GM10266 (cell line): ENCODE measurements at regions not wholly inside any gene's neighbourhood (a gene's known extent, or its start where the extent isn't known, plus 50 kb on each side); places are given as distances from the start of the nearest gene placed in this dataset.
"Not testable (repeated sequence)": the region's sequence is repeated elsewhere in the genome, so short reads cannot be mapped to it uniquely, and the experiment has no call there.

Experiments used
- DNase-seq: peaks from one replicate; pipeline ENCODE4 v3.0.0; 2012; ENCODE audit errors: extremely low spot score
- TF ChIP-seq, protein P1 (sequence below): IDR thresholded peaks from 2 replicates; pipeline ENCODE4 v1.5.1; 2012; ENCODE audit warnings: mild to moderate bottlenecking, low read depth; ENCODE audit not compliant: control insufficient read depth, insufficient read depth; ENCODE audit errors: missing control alignments

DNA sequence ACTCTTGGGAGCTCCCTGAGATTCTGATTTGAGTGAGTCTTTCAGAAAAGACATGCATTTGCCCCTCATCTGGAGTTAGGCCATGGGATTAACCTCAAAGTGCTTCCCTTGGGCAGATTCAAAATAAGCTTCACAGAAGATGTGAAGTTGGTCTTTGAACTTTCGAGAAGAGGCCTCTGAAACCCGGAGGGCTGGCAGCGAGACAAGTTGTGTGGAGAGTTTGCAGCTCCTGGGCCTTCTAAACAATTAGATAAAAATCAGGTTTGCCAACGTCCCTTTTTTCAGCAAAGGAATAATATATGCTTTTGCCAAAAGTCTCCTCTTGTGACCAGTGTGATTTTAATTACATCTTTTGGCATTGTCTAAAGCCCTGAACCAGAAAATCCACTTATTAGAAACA is 489.7 kb downstream of the SOX11 start:
- TF ChIP-seq, protein P1, sequence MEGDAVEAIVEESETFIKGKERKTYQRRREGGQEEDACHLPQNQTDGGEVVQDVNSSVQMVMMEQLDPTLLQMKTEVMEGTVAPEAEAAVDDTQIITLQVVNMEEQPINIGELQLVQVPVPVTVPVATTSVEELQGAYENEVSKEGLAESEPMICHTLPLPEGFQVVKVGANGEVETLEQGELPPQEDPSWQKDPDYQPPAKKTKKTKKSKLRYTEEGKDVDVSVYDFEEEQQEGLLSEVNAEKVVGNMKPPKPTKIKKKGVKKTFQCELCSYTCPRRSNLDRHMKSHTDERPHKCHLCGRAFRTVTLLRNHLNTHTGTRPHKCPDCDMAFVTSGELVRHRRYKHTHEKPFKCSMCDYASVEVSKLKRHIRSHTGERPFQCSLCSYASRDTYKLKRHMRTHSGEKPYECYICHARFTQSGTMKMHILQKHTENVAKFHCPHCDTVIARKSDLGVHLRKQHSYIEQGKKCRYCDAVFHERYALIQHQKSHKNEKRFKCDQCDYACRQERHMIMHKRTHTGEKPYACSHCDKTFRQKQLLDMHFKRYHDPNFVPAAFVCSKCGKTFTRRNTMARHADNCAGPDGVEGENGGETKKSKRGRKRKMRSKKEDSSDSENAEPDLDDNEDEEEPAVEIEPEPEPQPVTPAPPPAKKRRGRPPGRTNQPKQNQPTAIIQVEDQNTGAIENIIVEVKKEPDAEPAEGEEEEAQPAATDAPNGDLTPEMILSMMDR: no peak
- DNase-seq: no peak

DNA sequence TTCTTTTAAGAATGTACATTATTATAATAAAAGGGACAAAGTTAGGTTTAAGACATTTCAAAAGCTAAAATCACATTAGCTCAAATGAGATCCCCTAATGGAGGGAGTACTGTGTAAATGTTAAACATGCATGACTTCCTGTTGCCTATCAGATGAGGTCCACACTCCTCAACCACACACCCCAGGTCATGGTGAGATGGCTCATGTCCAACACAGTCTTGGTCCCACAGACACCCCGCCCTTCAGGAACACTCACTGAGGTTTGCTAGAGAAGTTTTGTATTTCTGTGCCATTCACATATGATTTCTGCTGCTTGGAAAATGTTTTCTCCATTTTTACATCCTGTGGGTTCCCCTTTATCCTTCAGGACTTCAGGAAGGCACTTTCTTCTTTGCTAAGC is 491.0 kb downstream of the SOX11 start:
- TF ChIP-seq, protein P1: no peak
- DNase-seq: no peak

DNA sequence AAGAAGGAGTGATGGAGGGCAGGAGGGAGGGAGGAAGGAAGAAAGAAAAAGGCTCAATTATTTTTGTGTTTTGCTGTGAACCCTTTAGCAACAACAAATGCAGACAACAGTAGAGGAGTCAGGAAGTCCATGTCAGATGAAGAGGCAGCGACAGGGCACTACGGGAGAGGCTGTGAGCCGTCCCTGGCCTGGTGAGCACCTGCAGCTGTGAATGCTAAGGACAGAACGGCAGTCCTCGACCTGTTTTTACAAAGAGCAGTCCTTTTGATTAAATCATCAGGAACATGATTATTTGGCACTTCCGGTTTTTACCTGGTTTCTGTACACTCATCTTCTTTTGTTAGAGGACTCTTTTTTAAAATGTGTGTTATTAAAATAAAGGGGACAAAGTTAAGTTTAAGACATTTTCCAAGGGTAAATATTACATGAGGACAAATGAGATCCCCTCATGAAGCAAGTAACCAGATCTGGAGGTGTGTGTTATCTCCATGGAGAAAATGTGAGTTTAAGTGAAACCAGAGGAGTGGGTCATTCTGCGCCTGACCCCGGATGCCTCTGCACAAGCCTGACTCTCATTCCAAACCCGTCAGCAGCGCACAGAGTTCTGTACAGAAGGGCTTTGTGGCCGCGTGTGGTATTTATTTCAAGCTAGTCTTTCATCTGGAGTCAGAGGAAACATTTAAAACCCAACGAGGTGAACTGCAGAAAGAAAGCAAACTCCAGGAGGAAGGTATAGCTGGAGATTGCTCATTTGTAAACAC is 492.5 kb downstream of the SOX11 start:
- TF ChIP-seq, protein P1: no peak
- no peak for DNase-seq

DNA sequence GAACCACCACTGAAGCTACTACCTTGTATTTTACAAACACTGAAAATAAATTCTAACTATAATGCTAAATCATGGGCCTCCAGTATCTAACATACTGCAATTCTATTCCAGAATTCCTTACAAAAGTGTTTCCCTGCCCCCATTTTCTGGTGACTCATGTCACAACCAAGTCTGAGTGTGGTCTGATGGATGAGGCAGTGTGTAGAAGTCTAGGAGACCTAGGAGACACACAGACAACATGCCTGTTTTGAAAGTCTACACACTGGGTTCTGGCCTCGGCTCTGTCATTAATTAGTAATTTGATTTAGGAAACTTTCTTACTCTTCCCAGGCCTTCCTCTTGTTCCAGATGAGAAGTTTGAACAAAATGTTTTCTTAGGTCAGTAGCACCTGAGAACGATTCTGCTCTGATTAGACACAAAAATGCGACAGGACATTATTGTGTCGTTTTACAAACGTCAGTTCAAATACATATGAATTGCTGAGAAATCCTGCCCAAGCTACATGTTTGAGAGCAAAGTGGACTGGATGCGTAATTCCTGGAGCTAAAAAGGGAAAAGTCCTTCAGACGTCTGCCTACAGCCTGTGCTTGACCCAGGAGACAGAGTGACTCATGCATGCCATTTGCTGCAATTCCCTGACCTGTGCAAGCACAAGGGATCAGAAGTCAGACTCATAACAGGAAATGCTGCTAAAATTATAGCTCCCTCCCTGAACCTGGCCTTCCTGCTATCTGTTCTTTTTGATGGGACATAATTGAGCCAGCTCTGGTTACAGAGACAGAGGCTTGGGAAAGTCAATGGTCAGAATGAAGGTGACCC is 494.4 kb downstream of the SOX11 start:
- no peak for DNase-seq

DNA sequence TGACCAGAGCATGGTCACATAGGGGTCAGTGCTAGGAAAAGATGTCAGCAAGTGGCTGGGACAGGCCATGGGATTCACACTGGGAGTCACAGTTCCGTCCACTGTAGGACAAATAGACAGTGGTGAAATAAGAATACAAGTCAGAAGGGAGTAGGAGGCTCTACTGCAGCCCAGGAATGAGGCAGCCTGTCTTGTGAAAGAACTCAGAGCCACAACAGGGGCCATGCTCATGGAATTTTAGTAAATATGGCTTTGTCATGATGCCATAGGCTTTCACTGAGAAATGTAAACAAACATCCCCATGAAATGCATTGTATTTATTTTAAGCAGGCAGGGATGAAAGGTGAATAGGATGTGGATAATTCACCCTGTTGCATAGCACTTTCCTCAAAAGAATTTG is 504.3 kb downstream of the SOX11 start:
- DNase-seq: no peak

More for the DNA sequence above, 494.4 kb downstream of the SOX11 start:
- TF ChIP-seq, protein P1: no peak

DNA sequence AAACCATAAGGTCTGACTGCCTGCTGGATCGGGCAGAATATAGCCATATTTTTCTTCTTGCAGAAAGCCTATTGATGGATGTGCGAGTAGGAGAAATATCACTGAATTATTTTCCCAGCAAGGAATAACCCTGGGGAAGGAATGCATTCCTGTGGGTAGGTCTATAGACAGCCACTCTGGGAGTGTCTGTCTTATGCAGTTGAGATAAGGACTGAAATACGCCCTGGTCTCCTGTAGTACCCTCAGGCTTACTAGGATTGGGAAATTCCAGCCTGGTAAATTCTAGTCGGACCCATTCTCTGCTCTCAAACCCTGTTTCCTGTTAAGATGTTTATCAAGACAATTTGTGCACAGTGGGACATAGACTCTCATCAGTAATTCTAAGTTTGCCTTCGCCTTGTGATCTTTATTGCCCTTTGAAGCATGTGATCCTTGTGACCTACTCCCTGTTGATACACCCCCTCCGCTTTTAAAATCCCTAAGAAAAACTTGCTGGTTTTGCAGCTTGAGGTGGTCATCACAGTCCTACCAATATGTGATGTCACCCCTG is 506.3 kb downstream of the SOX11 start:
- not testable (repeated sequence) for DNase-seq

More for the DNA sequence above, 504.3 kb downstream of the SOX11 start:
- TF ChIP-seq, protein P1: no peak

DNA sequence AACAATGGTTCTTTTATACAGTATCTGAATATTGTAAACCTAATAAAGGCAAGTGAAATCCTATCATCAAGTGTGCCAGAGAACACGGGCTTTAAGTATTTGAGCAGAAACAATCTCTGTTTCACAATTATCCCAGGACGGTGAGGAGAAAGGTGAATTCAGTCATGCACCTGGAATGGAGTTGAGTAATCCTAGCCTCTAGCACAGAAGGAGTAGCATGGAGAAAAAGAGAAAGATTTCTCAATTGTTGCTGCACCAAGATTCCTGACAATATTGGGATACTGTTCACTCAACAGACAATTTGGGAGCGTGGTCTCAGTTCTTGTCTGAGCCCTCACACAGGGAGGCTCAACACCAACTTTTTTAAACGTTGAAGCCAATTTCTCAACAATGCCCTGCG is 510.6 kb downstream of the SOX11 start:
- TF ChIP-seq, protein P1: no peak
- DNase-seq: no peak
